HG03460 (cell line): ENCODE measurements at regions not wholly inside any gene's neighbourhood (a gene's known extent, or its start where the extent isn't known, plus 50 kb on each side); places are given as distances from the start of the nearest gene placed in this dataset.

Experiments used
- ATAC-seq: cut with Tn5 transposase; IDR thresholded peaks from one replicate; pipeline ENCODE4 v1.9.1; 2021; ENCODE audit not compliant: unreplicated experiment

GRCh38 chr2:222146488-222146887 is 152.3 kb downstream of the PAX3 start:
- ATAC-seq: no peak

- no peak for ATAC-seq
Measured at GRCh38 chr2:222142027-222142426, 156.8 kb downstream of the PAX3 start.

DNA sequence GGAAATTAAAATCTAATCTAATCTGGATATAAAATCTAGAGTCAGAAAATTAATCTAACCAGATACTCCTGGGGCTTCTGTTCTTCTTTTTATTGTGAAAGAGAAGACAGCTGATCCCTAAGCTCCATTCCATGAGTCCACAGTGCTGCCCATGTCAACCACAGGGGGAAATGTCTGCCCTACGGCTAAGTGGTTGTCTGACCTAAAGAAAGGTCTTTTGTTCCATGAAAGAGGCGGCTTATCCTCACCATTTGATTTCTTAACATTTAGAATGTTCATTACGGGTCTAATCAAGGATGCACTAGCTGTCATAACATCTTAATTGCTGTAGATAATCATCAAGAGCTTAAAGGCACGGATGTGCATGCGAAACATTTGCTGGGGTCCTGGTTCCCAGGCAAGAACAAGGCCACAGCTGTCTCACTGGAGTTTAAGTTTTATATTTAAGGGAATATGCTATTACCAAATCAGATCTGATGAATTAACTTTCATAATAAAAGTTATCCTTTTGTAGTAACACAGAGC is 162.6 kb downstream of the PAX3 start:
- ATAC-seq: no peak

GRCh38 chr2:222134654-222135053 is 164.1 kb downstream of the PAX3 start:
- ATAC-seq: no peak

DNA sequence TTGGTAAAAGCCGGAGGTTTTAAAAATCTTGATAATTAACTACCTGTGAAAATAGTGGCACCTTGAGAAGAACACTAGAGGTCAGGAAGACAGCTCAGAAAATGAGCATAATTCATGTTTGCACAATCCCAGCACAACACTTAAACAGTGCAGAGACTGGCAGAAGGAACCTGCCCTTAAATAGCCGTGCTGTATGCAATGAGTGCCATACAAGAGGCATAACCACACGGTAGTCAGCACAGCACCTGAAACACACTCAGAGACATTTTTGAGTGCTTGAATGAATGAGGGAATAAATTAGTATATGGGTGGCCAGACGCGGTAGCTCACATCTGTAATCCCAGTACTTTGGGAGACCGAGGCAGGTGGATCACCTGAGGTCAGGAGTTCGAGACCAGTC is 164.9 kb downstream of the PAX3 start:
- ATAC-seq: no peak

GRCh38 chr2:222130855-222131254 is 167.9 kb downstream of the PAX3 start:
- no peak for ATAC-seq

- no peak for ATAC-seq
Measured at GRCh38 chr2:222127660-222128059, 171.1 kb downstream of the PAX3 start.

DNA sequence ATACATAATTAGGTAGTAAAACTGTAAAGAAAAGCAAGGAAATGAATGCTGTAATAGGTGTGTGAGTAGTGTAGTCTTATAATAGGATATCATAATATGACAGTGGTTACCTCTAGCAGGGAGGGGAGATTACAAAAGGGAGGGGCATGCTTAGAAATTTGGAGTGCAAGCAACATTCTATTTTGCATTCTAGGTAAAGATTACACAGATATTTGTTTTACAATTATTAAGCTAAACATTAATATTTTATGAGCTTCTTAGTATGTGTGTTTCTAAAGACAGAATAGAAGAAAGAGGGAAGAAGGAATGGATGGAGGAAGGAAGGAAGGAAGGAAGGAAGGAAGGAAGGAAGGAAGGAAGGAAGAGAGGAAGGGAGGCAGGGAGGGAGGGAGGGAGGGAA is 177.9 kb downstream of the PAX3 start:
- no peak for ATAC-seq

- no peak for ATAC-seq
Measured at GRCh38 chr2:222115296-222115695, 183.5 kb downstream of the PAX3 start.

- no peak for ATAC-seq
Measured at GRCh38 chr2:222108957-222109585, 189.7 kb downstream of the PAX3 start.

GRCh38 chr2:222108497-222108896 is 190.3 kb downstream of the PAX3 start:
- ATAC-seq: no peak

DNA sequence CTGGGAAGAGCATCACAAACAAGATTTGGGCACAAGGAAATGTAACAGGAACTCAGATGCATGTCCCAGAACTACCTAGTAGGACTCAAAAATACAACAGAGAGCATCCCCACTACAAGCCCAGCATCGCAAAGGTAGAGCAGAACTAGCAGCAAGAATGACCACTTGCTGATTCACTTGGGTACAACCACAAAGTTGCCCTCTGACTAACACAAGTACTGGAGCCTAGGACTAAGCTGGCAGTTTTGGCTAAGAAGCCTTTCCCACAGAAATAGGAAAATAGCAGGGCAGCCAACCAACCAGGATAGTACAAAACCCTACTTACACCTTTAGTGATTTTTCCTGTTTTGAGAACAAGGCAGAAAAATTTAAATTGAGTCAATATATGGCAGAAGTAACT is 193.8 kb downstream of the PAX3 start:
- ATAC-seq: no peak

GRCh38 chr2:222102575-222103349 is 196.0 kb downstream of the PAX3 start:
- ATAC-seq: no peak

DNA sequence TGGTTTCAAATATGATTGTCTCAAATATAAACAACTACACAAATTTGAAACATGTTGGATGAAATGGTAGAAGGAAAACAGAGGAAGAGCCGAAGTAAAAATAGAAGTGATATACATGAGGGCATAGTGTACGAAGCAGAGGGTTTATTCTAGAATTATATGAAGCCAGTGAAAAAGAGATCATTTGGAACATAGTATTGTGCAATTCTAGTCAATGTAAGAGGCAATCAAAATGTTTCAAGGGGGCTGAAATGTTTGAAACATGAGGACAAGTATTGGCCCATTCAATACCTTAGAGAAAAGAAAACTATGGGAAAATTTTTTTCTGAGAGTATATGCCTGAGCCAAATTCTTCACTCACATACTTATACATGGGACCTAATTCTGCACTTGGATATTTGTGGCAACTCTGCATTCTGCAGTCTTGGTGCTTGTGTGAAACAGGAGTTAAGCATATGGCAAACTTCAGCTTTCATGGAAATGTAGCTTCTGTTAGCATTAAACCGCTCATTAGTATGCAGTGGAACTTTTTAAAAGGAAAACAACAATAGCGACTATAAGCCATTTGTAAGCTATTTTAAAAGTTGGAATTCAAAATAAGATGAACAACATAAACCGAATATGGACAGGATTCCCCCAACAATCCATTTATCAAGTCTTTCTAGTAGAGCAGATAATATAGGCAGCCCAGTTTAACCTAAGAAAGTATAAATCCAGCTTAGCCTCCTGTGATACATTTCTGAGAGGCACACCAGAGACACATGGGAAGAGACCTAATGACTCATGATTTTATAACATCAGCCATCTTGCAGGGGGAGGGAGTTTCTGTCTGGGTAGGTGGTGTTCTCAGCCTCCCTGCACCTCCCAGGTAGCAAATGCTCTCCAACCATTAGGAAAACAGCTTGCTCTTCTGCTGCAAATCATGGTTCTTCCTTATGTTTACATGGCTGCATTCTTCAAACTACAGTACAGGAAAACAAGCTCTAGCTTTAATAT is 197.8 kb downstream of the PAX3 start:
- no peak for ATAC-seq

- no peak for ATAC-seq
Measured at GRCh38 chr2:222088561-222088960, 210.2 kb downstream of the PAX3 start.

DNA sequence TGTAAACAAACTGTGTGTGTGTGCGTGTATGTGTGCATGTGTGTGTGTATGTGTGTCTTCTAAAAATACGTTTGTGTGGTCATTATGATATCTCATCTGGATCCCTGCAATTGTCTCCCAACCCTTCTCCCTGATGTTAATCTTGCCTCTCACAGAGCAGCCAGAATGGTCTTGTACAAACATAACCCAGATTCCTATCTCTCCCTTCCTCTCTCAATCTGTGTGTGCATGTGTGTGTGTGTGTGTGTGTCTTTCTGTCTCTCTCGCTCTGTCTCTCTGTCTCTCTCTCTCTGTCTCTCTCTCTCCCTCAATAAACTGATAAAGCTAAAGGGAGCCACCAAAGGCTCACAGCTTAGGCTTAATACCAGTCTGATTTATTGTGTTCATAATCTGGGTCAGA is 210.8 kb downstream of the PAX3 start:
- no peak for ATAC-seq

- ATAC-seq: no peak
Measured at GRCh38 chr2:222082201-222082600, 216.6 kb downstream of the PAX3 start.

DNA sequence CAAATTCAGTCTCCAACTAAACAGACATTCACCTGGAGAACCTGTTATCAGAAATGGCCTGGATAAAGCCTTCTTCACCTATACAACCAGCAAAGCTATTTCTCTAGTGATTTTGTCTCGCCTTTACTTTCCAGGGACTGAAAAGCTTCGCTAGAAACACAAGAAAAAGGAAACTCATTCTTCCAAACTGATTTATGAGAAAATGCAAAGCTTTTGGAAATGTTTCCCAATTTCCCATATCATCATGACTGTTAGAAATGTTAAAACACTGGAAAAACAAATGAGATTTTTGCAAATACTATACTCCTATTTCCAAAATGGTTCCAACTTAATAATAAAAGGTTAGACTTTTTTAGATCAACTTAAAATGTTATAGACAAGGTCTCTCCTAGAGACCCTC is 218.7 kb downstream of the PAX3 start:
- no peak for ATAC-seq

DNA sequence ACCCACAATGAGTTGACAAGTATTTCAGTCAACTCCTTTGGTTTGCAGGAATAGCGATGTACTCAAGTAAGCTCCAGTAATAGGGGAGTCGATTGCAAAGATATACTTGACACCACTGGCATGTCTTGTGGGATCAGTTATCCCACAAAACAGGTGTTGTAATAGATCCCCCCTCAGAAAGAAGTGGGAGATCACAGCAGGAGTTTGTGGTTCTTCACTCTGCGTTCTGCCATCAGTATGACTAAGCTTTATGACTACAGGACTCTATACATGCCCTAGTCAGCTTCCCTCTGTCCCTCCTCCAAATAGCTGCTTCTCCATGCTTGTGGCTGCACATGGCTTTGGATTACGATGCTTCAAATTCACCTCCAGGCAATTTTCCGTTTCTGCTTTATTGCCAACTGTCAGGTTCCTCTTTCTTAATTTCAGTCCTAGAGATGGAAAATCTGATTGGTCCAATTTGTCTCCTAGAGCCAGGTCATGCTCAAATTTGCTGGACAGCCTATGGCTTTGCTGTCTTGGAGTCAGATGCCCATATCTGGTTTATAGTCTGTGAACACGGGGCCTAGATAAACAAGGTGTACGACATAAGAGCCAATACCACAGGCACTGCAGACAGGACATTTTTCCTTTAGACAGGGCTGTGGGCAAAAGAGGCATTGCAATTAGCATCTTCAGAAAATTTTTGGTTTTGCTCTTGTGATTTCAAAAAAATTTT is 221.7 kb downstream of the PAX3 start:
- ATAC-seq: no peak

GRCh38 chr2:222074674-222075073 is 224.1 kb downstream of the PAX3 start:
- no peak for ATAC-seq

DNA sequence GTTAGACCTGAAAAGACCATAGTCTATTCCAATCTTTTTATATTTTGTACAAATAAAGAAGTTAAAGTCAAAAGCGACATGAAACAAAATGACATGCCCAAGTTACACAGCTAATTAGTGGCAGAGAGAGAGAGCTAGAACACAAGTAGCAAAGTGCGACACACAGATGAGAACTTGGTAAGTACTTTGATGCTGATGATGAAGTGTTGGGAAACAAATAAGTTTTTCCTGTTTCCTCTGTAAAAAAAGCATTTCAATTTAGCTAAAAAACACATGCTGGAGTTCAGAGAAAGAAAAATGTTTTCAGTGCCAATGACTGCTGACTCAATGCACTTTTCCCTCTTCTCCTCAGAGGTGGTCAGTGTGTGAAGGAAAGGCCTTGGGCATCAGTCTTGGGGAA is 226.9 kb downstream of the PAX3 start:
- no peak for ATAC-seq
